ENCODE measurements at regions not wholly inside any gene's neighbourhood (a gene's known extent, or its start where the extent isn't known, plus 50 kb on each side); places are given as distances from the start of the nearest gene placed in this dataset.

DNA sequence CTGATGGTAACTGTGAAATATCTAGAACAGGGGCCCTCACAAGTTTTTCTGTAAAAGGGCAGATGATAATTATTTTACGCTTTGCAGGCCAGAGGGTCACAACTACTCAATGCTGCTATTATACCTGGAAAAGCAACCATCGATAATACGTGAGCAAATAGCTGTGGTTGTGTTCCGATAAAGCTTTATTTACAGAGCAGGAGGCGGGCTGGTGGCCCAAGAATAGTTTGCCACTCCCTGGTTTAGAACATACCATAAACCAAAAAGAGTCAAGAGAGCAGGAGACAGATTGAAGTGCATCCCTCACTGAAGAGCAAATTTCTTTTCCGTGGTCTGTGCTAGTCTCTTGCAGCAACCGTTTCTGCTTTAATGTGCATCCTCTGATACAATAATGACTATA is 77.9 kb upstream of the DYNLRB2 start:
- H3K36me3 Mint-ChIP-seq (ENCODE audit: insufficient read depth in 1 of 3, low read depth in 3 of 3) = no peaks in the 10 kb centered on the region
- H3K4me3 Mint-ChIP-seq = no peak overlapping the region
- Histone ChIP-seq H3K9me3 (ENCODE audit: control insufficient read depth, low read depth, low read length) (no peaks in the 10 kb centered on the region), H4K20me1 (ENCODE audit: control insufficient read depth, insufficient read depth, insufficient read length) (no peaks in the 10 kb centered on the region), H3K79me2 (ENCODE audit: insufficient read depth, low read length) (no peaks in the 10 kb centered on the region), H3T11ph (ENCODE audit: low read length) (no peak overlapping the region), H3K9ac (ENCODE audit: extremely low read depth, insufficient read length, low read length) (no peak overlapping the region), H3K23me2 (ENCODE audit: insufficient read length, low read depth, low read length, poor library complexity, severe bottlenecking) (no peaks in the 10 kb centered on the region), H4K8ac (replicated peaks; ENCODE audit: insufficient read length, low read depth, low read length) (no peak overlapping the region), H3K27me3 (ENCODE audit: insufficient read depth, low read length) (no peaks in the 10 kb centered on the region), H2AFZ (ENCODE audit: low read length) (no peak overlapping the region), H3K4me1 (ENCODE audit: insufficient read depth, low read length) (peaks cover 4% of the 10 kb centered on the region; the same call in 1 of the 2 replicates), H2BK12ac (ENCODE audit: insufficient read length, low read depth, low read length) (no peak overlapping the region), H3K23ac (ENCODE audit: insufficient read length, low read depth, low read length) (no peak overlapping the region), H3K4ac (ENCODE audit: low read depth, low read length) (no peak overlapping the region), H3K56ac (ENCODE audit: insufficient read length, low read depth, low read length) (no peak overlapping the region), H4K5ac (ENCODE audit: insufficient read length, low read depth, low read length) (no peak overlapping the region), H3K14ac (ENCODE audit: insufficient read depth, low read length) (no peak overlapping the region), H3K4me2 (ENCODE audit: insufficient read depth, insufficient read length, low read length) (no peak overlapping the region), H2BK5ac (ENCODE audit: insufficient read length, low read length) (no peak overlapping the region), H3K79me1 (ENCODE audit: insufficient read depth, low read depth, low read length, poor library complexity, severe bottlenecking) (no peaks in the 10 kb centered on the region), H3K27ac (ENCODE audit: insufficient read length, low read depth, low read length) (no peak overlapping the region), H2BK15ac (ENCODE audit: low read depth, low read length) (no peak overlapping the region), H2AK5ac (ENCODE audit: insufficient read length, low read length) (no peak overlapping the region), H2BK20ac (ENCODE audit: low read depth, low read length, poor library complexity, severe bottlenecking) (no peak overlapping the region), H3K18ac (ENCODE audit: insufficient read length, low read depth, low read length) (no peak overlapping the region), H2BK120ac (ENCODE audit: low read depth, low read length, poor library complexity, severe bottlenecking) (no peak overlapping the region), H4K91ac (ENCODE audit: insufficient read length, low read depth, low read length) (no peak overlapping the region)
- H3K9me3 Mint-ChIP-seq = no peaks in the 10 kb centered on the region; a peak in 1 of 5 replicates
- TF ChIP-seq, protein P1, sequence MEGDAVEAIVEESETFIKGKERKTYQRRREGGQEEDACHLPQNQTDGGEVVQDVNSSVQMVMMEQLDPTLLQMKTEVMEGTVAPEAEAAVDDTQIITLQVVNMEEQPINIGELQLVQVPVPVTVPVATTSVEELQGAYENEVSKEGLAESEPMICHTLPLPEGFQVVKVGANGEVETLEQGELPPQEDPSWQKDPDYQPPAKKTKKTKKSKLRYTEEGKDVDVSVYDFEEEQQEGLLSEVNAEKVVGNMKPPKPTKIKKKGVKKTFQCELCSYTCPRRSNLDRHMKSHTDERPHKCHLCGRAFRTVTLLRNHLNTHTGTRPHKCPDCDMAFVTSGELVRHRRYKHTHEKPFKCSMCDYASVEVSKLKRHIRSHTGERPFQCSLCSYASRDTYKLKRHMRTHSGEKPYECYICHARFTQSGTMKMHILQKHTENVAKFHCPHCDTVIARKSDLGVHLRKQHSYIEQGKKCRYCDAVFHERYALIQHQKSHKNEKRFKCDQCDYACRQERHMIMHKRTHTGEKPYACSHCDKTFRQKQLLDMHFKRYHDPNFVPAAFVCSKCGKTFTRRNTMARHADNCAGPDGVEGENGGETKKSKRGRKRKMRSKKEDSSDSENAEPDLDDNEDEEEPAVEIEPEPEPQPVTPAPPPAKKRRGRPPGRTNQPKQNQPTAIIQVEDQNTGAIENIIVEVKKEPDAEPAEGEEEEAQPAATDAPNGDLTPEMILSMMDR (conservative IDR thresholded peaks at IDR 0.05) = no peak
- no peak overlapping the region for H3K27ac Mint-ChIP-seq
- peaks cover 19 to 20% of the 10 kb centered on the region in 2 experiments for H3K4me1 Mint-ChIP-seq
- no CpG with 5 or more reads among the region's 7 CpGs for WGBS (ENCODE audit: extremely low coverage, insufficient read length, low lambda C conversion rate)
- DNase-seq = no peak
- H3K27me3 Mint-ChIP-seq (ENCODE audit: low read depth) = peaks cover 30% of the 10 kb centered on the region

All from H9 (cell line).